HCT116 (cell line): ENCODE measurements at regions not wholly inside any gene's neighbourhood (a gene's known extent, or its start where the extent isn't known, plus 50 kb on each side); places are given as distances from the start of the nearest gene placed in this dataset.

Experiments used
- ATAC-seq: fragments of 200-7000 bp; cut with Tn5 transposase; 2 replicates; pipeline ENCODE4 v1.9.1; 2020; ENCODE audit warnings: mild to moderate bottlenecking, moderate library complexity
- BruUV-seq: library from RNA; stranded (reverse); fragments of 400-500 nt; replicated peaks from 2 replicates; lab custom pipeline; 2021; lab: Mats Ljungman, UMichigan
- CTCF ChIA-PET: fragments of 300-600 bp; sonication (Branson Sonifier 250); formaldehyde crosslinking; loops from one replicate; lab custom pipeline; 2021; ENCODE audit warnings: antibody characterized with exemption; lab: Charles Lee
- POLR2A ChIA-PET: fragments of 300-600, 350-600 bp; sonication (Branson Sonifier 250); formaldehyde crosslinking; loops from one replicate; lab custom pipeline; 2021; ENCODE audit warnings: antibody characterized with exemption; lab: Charles Lee
- RAD21 ChIA-PET, 2 experiments: fragments of 300-600 bp; sonication (Branson Sonifier 250); formaldehyde crosslinking; loops; one replicate each; lab custom pipeline; 2023; ENCODE audit warnings: low total read pairs in 2 of 2; ENCODE audit not compliant: uncharacterized antibody in 2 of 2, unreplicated experiment in 2 of 2, low non-redundant PET in 1 of 2; lab: Charles Lee
- DNase-seq: peaks from one replicate; pipeline ENCODE4 v3.0.0-alpha.2; 2010; ENCODE audit warnings: low read depth, low spot score
- H2AFZ ChIP-seq: fragments of 200-600 bp; shearing (Covaris generic), sonication (generic); 2 replicates; pipeline ENCODE4 v1.6.1; 2017; ENCODE audit warnings: low read depth, mixed run types, mixed read lengths, antibody characterized with exemption, low read length; ENCODE audit not compliant: poor library complexity, severe bottlenecking
- H3K27ac ChIP-seq: 2 replicates; pipeline ENCODE4 v1.5.1; 2012; ENCODE audit warnings: low read depth, low read length
- H3K27me3 ChIP-seq: fragments of 200-600 bp; sonication (generic); 2 replicates; pipeline ENCODE4 v1.6.1; 2016; ENCODE audit warnings: mixed run types, low read length, mixed read lengths; ENCODE audit not compliant: insufficient read depth
- H3K36me3 ChIP-seq, 2 experiments: fragments of 200-500 bp in 1 of 2; fragments of 200-600 bp in 1 of 2; sonication (Bioruptor generic) in 1 of 2; sonication (generic) in 1 of 2; 2 replicates each; pipeline versions ENCODE4 v1.5.1 to v1.6.1; 2014 to 2016; ENCODE audit warnings: low read length in 2 of 2, inconsistent platforms in 1 of 2, mixed read lengths in 1 of 2, mixed run types in 1 of 2; ENCODE audit not compliant: insufficient read depth in 2 of 2, control insufficient read depth in 1 of 2
- H3K4me1 ChIP-seq, 2 experiments: fragments of 200-600 bp in 1 of 2; sonication (generic) in 1 of 2; 2 replicates each; pipeline versions ENCODE4 v1.5.1 to v1.6.1; 2012 to 2017; ENCODE audit warnings: low read length in 2 of 2, inconsistent platforms in 1 of 2, mild to moderate bottlenecking in 1 of 2, mixed read lengths in 1 of 2, mixed run types in 1 of 2, moderate library complexity in 1 of 2; ENCODE audit not compliant: insufficient read depth in 2 of 2, control insufficient read depth in 1 of 2
- H3K4me2 ChIP-seq: fragments of 200-600 bp; sonication (generic); 2 replicates; pipeline ENCODE4 v1.6.1; 2017; ENCODE audit warnings: mixed run types, low read length, mixed read lengths
- H3K4me3 ChIP-seq, 2 experiments: fragments of 200-600 bp in 1 of 2; sonication (generic) in 1 of 2; replicated peaks in 1 of 2; 2 replicates each; pipeline ENCODE4 v1.5.1; 2011 to 2016; ENCODE audit warnings: low read length in 2 of 2, control low read depth in 1 of 2, low read depth in 1 of 2, mild to moderate bottlenecking in 1 of 2, mixed read lengths in 1 of 2, mixed run types in 1 of 2
- H3K79me2 ChIP-seq: fragments of 200-600 bp; sonication (generic); 2 replicates; pipeline ENCODE4 v1.6.1; 2017; ENCODE audit warnings: mild to moderate bottlenecking, mixed run types, low read length, moderate library complexity, mixed read lengths; ENCODE audit not compliant: insufficient read depth
- H3K9ac ChIP-seq: fragments of 200-600 bp; sonication (generic); 2 replicates; pipeline ENCODE4 v1.6.1; 2016; ENCODE audit warnings: low read length, mixed read lengths
- H3K9me2 ChIP-seq: fragments of 200-600 bp; sonication (generic), shearing (Covaris generic); 2 replicates; pipeline ENCODE4 v1.6.1; 2017; ENCODE audit warnings: mixed run types, mild to moderate bottlenecking, moderate library complexity; ENCODE audit not compliant: insufficient read depth
- H3K9me3 ChIP-seq, 2 experiments: fragments of 200-500 bp in 1 of 2; fragments of 200-600 bp in 1 of 2; sonication (Bioruptor generic) in 1 of 2; sonication (generic) in 1 of 2; 2 replicates each; pipeline ENCODE4 v1.6.1; 2014 to 2017; ENCODE audit warnings: low read length in 2 of 2, mixed read lengths in 2 of 2, inconsistent platforms in 1 of 2, low read depth in 1 of 2, mild to moderate bottlenecking in 1 of 2, mixed run types in 1 of 2, moderate library complexity in 1 of 2; ENCODE audit not compliant: control insufficient read depth in 1 of 2, insufficient read depth in 1 of 2
- H4K20me1 ChIP-seq: fragments of 200-600 bp; sonication (generic), shearing (Covaris generic); 2 replicates; pipeline ENCODE4 v1.6.1; 2017; ENCODE audit warnings: mixed run types, mild to moderate bottlenecking, moderate library complexity; ENCODE audit not compliant: insufficient read depth
- EGR1 ChIP-seq: IDR thresholded peaks from 2 replicates; pipeline ENCODE4 v1.6.1; 2012; ENCODE audit warnings: low read depth
- FOSL1 ChIP-seq: IDR thresholded peaks from 2 replicates; pipeline ENCODE4 v1.6.1; 2012; ENCODE audit warnings: low read depth
- JUND ChIP-seq: IDR thresholded peaks from 2 replicates; pipeline ENCODE4 v1.6.1; 2012
- POLR2AphosphoS5 ChIP-seq: IDR thresholded peaks from 2 replicates; pipeline ENCODE4 v1.6.1; 2011; ENCODE audit warnings: mild to moderate bottlenecking, low read depth, low read length, moderate library complexity
- RAD21 ChIP-seq: IDR thresholded peaks from 2 replicates; pipeline ENCODE4 v1.6.1; 2012; ENCODE audit warnings: low read depth, mild to moderate bottlenecking
- SIN3A ChIP-seq: IDR thresholded peaks from 2 replicates; pipeline ENCODE4 v1.6.1; 2012; ENCODE audit warnings: low read depth
- SP1 ChIP-seq: IDR thresholded peaks from 2 replicates; pipeline ENCODE4 v1.6.1; 2012; ENCODE audit warnings: low read depth
- SRF ChIP-seq: IDR thresholded peaks from 2 replicates; pipeline ENCODE4 v1.6.1; 2012; ENCODE audit warnings: low read depth
- TCF7L2 ChIP-seq: IDR thresholded peaks from 2 replicates; pipeline ENCODE4 v1.7.0; 2011; ENCODE audit warnings: borderline replicate concordance, inconsistent platforms; ENCODE audit not compliant: insufficient read depth, insufficient read length; ENCODE audit errors: extremely low read depth
- ZFX ChIP-seq: fragments of 450-650 bp; IDR thresholded peaks from 2 replicates; pipeline ENCODE4 v1.6.1; 2017
- ZNF274 ChIP-seq: fragments of 200-500 bp; sonication (Bioruptor generic); IDR thresholded peaks from 2 replicates; pipeline ENCODE4 v1.6.1; 2014; ENCODE audit warnings: mild to moderate bottlenecking, low read depth, low read length, inconsistent platforms
- intact Hi-C: fragments of 100-400 bp; cut with micrococcal nuclease; formaldehyde crosslinking; loops from 2 replicates; pipeline ENCODE4 v1.10.0; 2022
- TF ChIP-seq, protein P1 (sequence below), 3 experiments: fragments of 200-600 bp in 1 of 3; sonication (generic) in 1 of 3; IDR thresholded peaks in 2 of 3; conservative IDR thresholded peaks in 1 of 3; 2 replicates each; pipeline ENCODE4 v1.5.1; 2012 to 2017; ENCODE audit warnings: low read depth in 2 of 3, low read length in 2 of 3, antibody characterized with exemption in 1 of 3, borderline replicate concordance in 1 of 3, control low read depth in 1 of 3, mild to moderate bottlenecking in 1 of 3, mixed read lengths in 1 of 3, mixed run types in 1 of 3, moderate library complexity in 1 of 3; ENCODE audit not compliant: insufficient read depth in 1 of 3
- TF ChIP-seq, protein P2 (sequence below): IDR thresholded peaks from 2 replicates; pipeline ENCODE4 v1.6.1; 2012
- TF ChIP-seq, protein P3 (sequence below): IDR thresholded peaks from 2 replicates; pipeline ENCODE4 v1.6.1; 2012

DNA sequence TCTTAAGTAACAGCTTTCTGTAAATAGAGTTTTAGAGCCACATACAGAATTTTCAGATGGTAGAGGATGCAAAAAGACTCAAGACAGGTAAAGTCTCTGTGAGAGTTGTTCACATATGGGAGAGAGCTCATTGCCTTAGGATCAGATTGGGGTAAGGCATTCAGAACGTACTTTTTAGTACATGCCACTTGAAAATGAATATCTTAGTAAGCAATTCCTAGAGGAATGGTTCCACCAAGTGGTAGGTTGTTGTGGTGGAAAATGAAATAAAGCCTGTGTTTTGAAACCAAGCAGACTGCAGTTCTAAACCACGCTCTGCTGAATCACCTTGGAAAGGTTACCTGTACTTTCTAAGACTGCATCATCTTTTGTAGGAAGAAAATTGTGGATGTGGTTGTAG lies 547.0 kb upstream of the LCORL start:
- DNase-seq, result no peak
- TF ChIP-seq SIN3A (no peak), RAD21 (peak; percentile 43)
- TF ChIP-seq, protein P1, sequence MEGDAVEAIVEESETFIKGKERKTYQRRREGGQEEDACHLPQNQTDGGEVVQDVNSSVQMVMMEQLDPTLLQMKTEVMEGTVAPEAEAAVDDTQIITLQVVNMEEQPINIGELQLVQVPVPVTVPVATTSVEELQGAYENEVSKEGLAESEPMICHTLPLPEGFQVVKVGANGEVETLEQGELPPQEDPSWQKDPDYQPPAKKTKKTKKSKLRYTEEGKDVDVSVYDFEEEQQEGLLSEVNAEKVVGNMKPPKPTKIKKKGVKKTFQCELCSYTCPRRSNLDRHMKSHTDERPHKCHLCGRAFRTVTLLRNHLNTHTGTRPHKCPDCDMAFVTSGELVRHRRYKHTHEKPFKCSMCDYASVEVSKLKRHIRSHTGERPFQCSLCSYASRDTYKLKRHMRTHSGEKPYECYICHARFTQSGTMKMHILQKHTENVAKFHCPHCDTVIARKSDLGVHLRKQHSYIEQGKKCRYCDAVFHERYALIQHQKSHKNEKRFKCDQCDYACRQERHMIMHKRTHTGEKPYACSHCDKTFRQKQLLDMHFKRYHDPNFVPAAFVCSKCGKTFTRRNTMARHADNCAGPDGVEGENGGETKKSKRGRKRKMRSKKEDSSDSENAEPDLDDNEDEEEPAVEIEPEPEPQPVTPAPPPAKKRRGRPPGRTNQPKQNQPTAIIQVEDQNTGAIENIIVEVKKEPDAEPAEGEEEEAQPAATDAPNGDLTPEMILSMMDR (IDR thresholded peaks at IDR 0.05 in 2 of 3, conservative IDR thresholded peaks at IDR 0.05 in 1 of 3; ENCODE audit: borderline replicate concordance in 1 of 3, insufficient read depth in 1 of 3, low read depth in 2 of 3, low read length in 2 of 3), result 0 out of 6 replicates have a peak, but pooled peaks of 1 of the 3 experiments have one; percentile 4
- BruUV-seq, result no TSS peak
- H2AFZ ChIP-seq, result no peak overlapping the region
- H4K20me1 ChIP-seq, result no peaks in the 10 kb centered on the region
- no peaks in the 10 kb centered on the region for H3K36me3 ChIP-seq
- H3K4me3 ChIP-seq, result no peak overlapping the region
- H3K79me2 ChIP-seq, result no peaks in the 10 kb centered on the region
- POLR2A ChIA-PET, result no interaction called here
- no peaks in the 10 kb centered on the region for H3K9me3 ChIP-seq
- no peaks in the 10 kb centered on the region for H3K9me2 ChIP-seq
- CTCF ChIA-PET, result no interaction called here
- ATAC-seq, result no peak
- H3K27ac ChIP-seq, result no peak overlapping the region
- no peak overlapping the region for H3K9ac ChIP-seq
- H3K4me2 ChIP-seq, result no peak overlapping the region
- no peaks in the 10 kb centered on the region for H3K4me1 ChIP-seq
- 0 out of 2 replicates have a peak, but pooled peaks cover 6% of the 10 kb centered on the region for H3K27me3 ChIP-seq
- intact Hi-C loops, result no loop called here
- RAD21 ChIA-PET, result no interaction called here

DNA sequence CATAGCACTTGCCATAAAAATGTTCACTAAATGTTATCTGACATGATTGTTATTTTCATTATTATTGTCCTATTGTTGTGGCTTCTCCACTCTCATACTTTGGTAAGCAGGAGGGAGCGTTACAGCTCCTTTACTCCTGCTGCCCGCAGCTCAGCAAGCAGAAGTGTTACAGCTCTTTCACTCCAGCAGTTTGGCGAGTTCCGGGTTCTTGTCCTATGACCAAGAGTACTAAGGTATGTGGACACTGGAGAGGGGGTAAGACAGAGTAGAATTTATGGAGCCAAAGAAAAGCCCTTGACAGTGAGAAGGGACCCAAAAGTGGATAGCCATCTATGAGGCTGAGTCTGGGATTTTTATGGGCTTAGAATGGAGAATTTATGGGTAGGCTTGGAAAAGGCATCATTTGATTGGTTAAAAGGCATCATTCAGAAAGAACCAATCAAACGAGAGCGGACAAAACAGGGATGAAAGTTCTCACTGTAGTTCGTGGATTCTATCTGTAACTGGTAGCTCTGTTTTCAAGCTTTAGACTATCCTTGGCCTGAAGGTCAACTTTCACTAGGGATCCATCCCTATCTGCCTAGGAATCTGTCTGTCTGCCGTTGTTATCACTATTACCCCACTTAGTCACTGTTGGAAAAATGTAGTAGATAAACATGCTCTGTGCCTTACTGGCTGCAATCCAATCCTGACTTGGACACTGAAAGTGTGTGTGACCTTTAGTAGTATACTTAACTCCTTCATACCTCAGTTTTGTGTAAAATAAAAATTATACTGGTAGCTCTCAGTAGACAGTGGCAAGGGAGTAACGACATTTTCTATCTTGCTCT lies 545.6 kb upstream of the LCORL start:
- no peaks in the 10 kb centered on the region for H3K9me3 ChIP-seq
- intact Hi-C loops, result no loop called here
- no peak overlapping the region for H3K27ac ChIP-seq
- TF ChIP-seq, protein P1 (IDR thresholded peaks at IDR 0.05 in 2 of 3, conservative IDR thresholded peaks at IDR 0.05 in 1 of 3; ENCODE audit: borderline replicate concordance in 1 of 3, insufficient read depth in 1 of 3, low read depth in 2 of 3, low read length in 2 of 3), result no peak
- TF ChIP-seq FOSL1 (no peak), ZFX (no peak), SP1 (no peak), EGR1 (no peak), ZNF274 (no peak), POLR2AphosphoS5 (no peak), TCF7L2 (no peak), SRF (no peak), JUND (no peak)
- TF ChIP-seq, protein P2, sequence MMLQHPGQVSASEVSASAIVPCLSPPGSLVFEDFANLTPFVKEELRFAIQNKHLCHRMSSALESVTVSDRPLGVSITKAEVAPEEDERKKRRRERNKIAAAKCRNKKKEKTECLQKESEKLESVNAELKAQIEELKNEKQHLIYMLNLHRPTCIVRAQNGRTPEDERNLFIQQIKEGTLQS, result no peak
- TF ChIP-seq, protein P3, sequence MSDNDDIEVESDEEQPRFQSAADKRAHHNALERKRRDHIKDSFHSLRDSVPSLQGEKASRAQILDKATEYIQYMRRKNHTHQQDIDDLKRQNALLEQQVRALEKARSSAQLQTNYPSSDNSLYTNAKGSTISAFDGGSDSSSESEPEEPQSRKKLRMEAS, result no peak
- DNase-seq, result no peak
- no peak for ATAC-seq
- ChIA-PET RAD21 (no interaction called here), POLR2A (no interaction called here), CTCF (no interaction called here)
- BruUV-seq, result no TSS peak
- H3K9me2 ChIP-seq, result no peaks in the 10 kb centered on the region
- no peaks in the 10 kb centered on the region for H3K79me2 ChIP-seq
- H3K4me3 ChIP-seq, result no peak overlapping the region
- H3K4me1 ChIP-seq, result no peaks in the 10 kb centered on the region
- no peak overlapping the region for H3K9ac ChIP-seq
- no peak overlapping the region for H3K4me2 ChIP-seq
- no peak overlapping the region for H2AFZ ChIP-seq
- H3K36me3 ChIP-seq, result no peaks in the 10 kb centered on the region
- H3K27me3 ChIP-seq, result 0 out of 2 replicates have a peak, but pooled peaks cover 6% of the 10 kb centered on the region
- no peaks in the 10 kb centered on the region for H4K20me1 ChIP-seq
